ENCODE measurements at regions not wholly inside any gene's neighbourhood (a gene's known extent, or its start where the extent isn't known, plus 50 kb on each side); places are given as distances from the start of the nearest gene placed in this dataset.

GRCh38 chr1:62917314-62917713 is 133.4 kb downstream of the ATG4C start:
- no peak overlapping the region for H3K4me3 Mint-ChIP-seq
- H3K27me3 Mint-ChIP-seq (ENCODE audit: low read depth) = peaks cover 50% of the 10 kb centered on the region
- no peaks in the 10 kb centered on the region for H3K9me3 Mint-ChIP-seq
- no peak for TF ChIP-seq CTCF (IDR thresholded peaks at IDR 0.05; ENCODE audit: unreplicated experiment)
- H3K27ac Mint-ChIP-seq = no peak overlapping the region
- H3K4me1 Mint-ChIP-seq = no peaks in the 10 kb centered on the region
- DNase-seq (ENCODE audit: low spot score in 2 of 2, unreplicated experiment in 2 of 2) = no peak
- no peaks in the 10 kb centered on the region for H3K36me3 Mint-ChIP-seq

- no peaks in the 10 kb centered on the region for H3K36me3 Mint-ChIP-seq
- no peaks in the 10 kb centered on the region for H3K4me1 Mint-ChIP-seq
- no peak overlapping the region for H3K4me3 Mint-ChIP-seq
- no peak for TF ChIP-seq CTCF (IDR thresholded peaks at IDR 0.05; ENCODE audit: unreplicated experiment)
- DNase-seq (ENCODE audit: low spot score in 2 of 2, unreplicated experiment in 2 of 2) = no peak
- H3K9me3 Mint-ChIP-seq = peaks cover under 1% of the 10 kb centered on the region
- no peak overlapping the region for H3K27ac Mint-ChIP-seq
- H3K27me3 Mint-ChIP-seq (ENCODE audit: low read depth) = peaks cover 49% of the 10 kb centered on the region
These were observed 133.9 kb downstream of the ATG4C start for GRCh38 chr1:62917805-62918204.

GRCh38 chr1:62918700-62919099 is 134.8 kb downstream of the ATG4C start:
- Mint-ChIP-seq H3K27ac (no peak overlapping the region), H3K4me1 (no peaks in the 10 kb centered on the region), H3K27me3 (ENCODE audit: low read depth) (peaks cover 44% of the 10 kb centered on the region), H3K9me3 (peaks cover 7% of the 10 kb centered on the region), H3K36me3 (no peaks in the 10 kb centered on the region), H3K4me3 (no peak overlapping the region)
- no peak for TF ChIP-seq CTCF (IDR thresholded peaks at IDR 0.05; ENCODE audit: unreplicated experiment)
- no peak for DNase-seq (ENCODE audit: low spot score in 2 of 2, unreplicated experiment in 2 of 2)

GRCh38 chr1:62922006-62922405 is 138.1 kb downstream of the ATG4C start:
- no peak for DNase-seq (ENCODE audit: low spot score in 2 of 2, unreplicated experiment in 2 of 2)
- H3K27ac Mint-ChIP-seq = no peak overlapping the region
- peaks cover 47% of the 10 kb centered on the region for H3K27me3 Mint-ChIP-seq (ENCODE audit: low read depth)
- peaks cover 7% of the 10 kb centered on the region for H3K9me3 Mint-ChIP-seq
- H3K4me3 Mint-ChIP-seq = no peak overlapping the region
- TF ChIP-seq CTCF (IDR thresholded peaks at IDR 0.05; ENCODE audit: unreplicated experiment) = no peak
- no peaks in the 10 kb centered on the region for H3K36me3 Mint-ChIP-seq
- no peaks in the 10 kb centered on the region for H3K4me1 Mint-ChIP-seq

- Mint-ChIP-seq H3K4me3 (no peak overlapping the region), H3K36me3 (no peaks in the 10 kb centered on the region), H3K27me3 (ENCODE audit: low read depth) (peaks cover 41% of the 10 kb centered on the region), H3K9me3 (peaks cover 7% of the 10 kb centered on the region), H3K27ac (no peak overlapping the region), H3K4me1 (peaks cover 1% of the 10 kb centered on the region)
- no peak for TF ChIP-seq CTCF (IDR thresholded peaks at IDR 0.05; ENCODE audit: unreplicated experiment)
- DNase-seq (ENCODE audit: low spot score in 2 of 2, unreplicated experiment in 2 of 2) = no peak
These were observed 141.3 kb downstream of the ATG4C start for GRCh38 chr1:62924983-62925790.

Measured in mesothelial cell of epicardium (in vitro differentiated cells).